Neutrophil (primary cell): ENCODE measurements at regions not wholly inside any gene's neighbourhood (a gene's known extent, or its start where the extent isn't known, plus 50 kb on each side); places are given as distances from the start of the nearest gene placed in this dataset.

Experiments used
- H3K27ac ChIP-seq: fragments of 200-600 bp; sonication (generic); 2 replicates; pipeline ENCODE4 v1.5.1; 2016; ENCODE audit warnings: mild to moderate bottlenecking, moderate library complexity
- H3K27me3 ChIP-seq: fragments of 200-600 bp; sonication (generic); 2 replicates; pipeline ENCODE4 v1.6.0; 2016; ENCODE audit warnings: mild to moderate bottlenecking
- H3K36me3 ChIP-seq: fragments of 200-600 bp; sonication (generic); 2 replicates; pipeline ENCODE4 v1.5.1; 2017
- H3K4me1 ChIP-seq, 2 experiments: fragments of 200-600 bp in 1 of 2; sonication (generic) in 1 of 2; 1 replicate in 1 of 2; 2 replicates in 1 of 2; pipeline versions ENCODE4 v1.5.1 to v1.6.1; 2013 to 2016; ENCODE audit warnings: low read depth in 1 of 2, low read length in 1 of 2, mild to moderate bottlenecking in 1 of 2, moderate library complexity in 1 of 2; ENCODE audit not compliant: control insufficient read depth in 1 of 2, insufficient read depth in 1 of 2
- H3K4me3 ChIP-seq, 2 experiments: fragments of 200-600 bp in 1 of 2; sonication (generic) in 1 of 2; 1 replicate in 1 of 2; 2 replicates in 1 of 2; pipeline ENCODE4 v1.5.1; 2013 to 2016; ENCODE audit warnings: low read depth in 1 of 2, low read length in 1 of 2, mild to moderate bottlenecking in 1 of 2, moderate library complexity in 1 of 2
- H3K9me3 ChIP-seq: fragments of 200-600 bp; sonication (generic); 2 replicates; pipeline ENCODE4 v1.5.1; 2016
- CTCF ChIP-seq: fragments of 200-600 bp; sonication (generic); IDR thresholded peaks from 2 replicates; pipeline ENCODE4 v1.5.1; 2016; ENCODE audit warnings: antibody characterized with exemption

GRCh38 chr6:88365656-88366055 lies 199.5 kb upstream of the CNR1 start:
- H3K4me1 ChIP-seq, result no peaks in the 10 kb centered on the region
- H3K27ac ChIP-seq, result no peak overlapping the region
- peaks cover 5% of the 10 kb centered on the region for H3K36me3 ChIP-seq
- H3K27me3 ChIP-seq, result no peaks in the 10 kb centered on the region
- no peak overlapping the region for H3K4me3 ChIP-seq
- no peaks in the 10 kb centered on the region for H3K9me3 ChIP-seq
- no peak for TF ChIP-seq CTCF

DNA sequence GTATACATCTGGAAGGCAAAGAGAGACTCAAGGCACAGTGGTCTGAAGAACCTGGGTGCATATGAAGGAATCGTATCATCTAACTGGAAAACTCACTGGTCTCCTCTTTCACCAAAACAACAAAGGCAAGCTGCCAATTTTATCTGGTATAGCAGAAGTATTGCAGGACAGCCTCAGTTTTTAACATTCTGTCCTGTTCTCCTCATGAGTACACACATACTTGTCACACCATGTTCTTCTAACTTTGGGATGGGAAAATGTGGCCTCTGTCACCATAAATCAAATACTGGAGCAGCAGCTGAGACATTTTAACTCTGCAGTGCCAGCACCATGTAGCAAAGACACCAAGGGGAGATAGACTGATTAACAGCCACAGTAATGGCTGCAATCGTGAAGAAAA lies 199.1 kb upstream of the CNR1 start:
- Histone ChIP-seq H3K9me3 (no peaks in the 10 kb centered on the region), H3K27ac (no peak overlapping the region), H3K4me1 (no peaks in the 10 kb centered on the region), H3K4me3 (no peak overlapping the region), H3K27me3 (no peaks in the 10 kb centered on the region), H3K36me3 (peaks cover 5% of the 10 kb centered on the region)
- TF ChIP-seq CTCF, result no peak

- no peak overlapping the region for H3K4me3 ChIP-seq
- no peaks in the 10 kb centered on the region for H3K4me1 ChIP-seq
- no peaks in the 10 kb centered on the region for H3K36me3 ChIP-seq
- H3K27ac ChIP-seq, result no peak overlapping the region
- no peaks in the 10 kb centered on the region for H3K27me3 ChIP-seq
- no peaks in the 10 kb centered on the region for H3K9me3 ChIP-seq
- TF ChIP-seq CTCF, result no peak
Observed at GRCh38 chr6:88361754-88362153, 195.6 kb upstream of the CNR1 start.

- TF ChIP-seq CTCF, result no peak
- H3K27ac ChIP-seq, result no peak overlapping the region
- no peaks in the 10 kb centered on the region for H3K27me3 ChIP-seq
- H3K4me3 ChIP-seq, result no peak overlapping the region
- H3K36me3 ChIP-seq, result no peaks in the 10 kb centered on the region
- no peaks in the 10 kb centered on the region for H3K9me3 ChIP-seq
- no peaks in the 10 kb centered on the region for H3K4me1 ChIP-seq
Observed at GRCh38 chr6:88361298-88361697, 195.2 kb upstream of the CNR1 start.

DNA sequence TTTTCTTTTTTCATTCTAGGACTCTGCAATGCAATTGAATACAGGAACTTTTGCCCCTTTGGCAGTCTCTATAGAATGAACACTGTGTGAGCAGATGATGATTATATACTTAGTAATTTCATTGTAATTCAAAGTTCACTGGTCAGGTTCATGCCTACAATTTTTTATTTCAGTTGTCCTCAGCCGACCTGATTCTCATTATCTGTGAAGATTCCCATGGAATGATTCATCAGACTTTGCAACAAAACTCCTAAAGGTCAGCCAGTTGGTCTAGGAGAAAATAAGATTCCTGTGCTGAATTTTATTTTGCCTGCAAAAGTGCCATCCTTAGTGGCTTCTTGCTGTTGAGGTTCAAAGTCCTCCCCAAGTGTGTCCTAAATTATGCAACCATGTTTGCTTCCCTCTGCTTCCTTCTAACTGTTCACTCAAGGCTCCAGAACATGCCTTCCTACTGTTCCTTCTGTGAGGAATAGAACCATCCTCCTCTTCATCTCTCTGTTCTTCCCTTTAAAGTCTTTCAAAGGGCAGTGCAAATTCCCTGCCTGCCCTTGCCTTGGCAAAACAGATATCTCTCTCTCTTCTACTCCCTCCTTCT lies 194.2 kb upstream of the CNR1 start:
- Histone ChIP-seq H3K36me3 (no peaks in the 10 kb centered on the region), H3K4me1 (no peaks in the 10 kb centered on the region), H3K4me3 (no peak overlapping the region), H3K9me3 (no peaks in the 10 kb centered on the region), H3K27ac (no peak overlapping the region), H3K27me3 (no peaks in the 10 kb centered on the region)
- TF ChIP-seq CTCF, result no peak
